B cell (primary cell): ENCODE measurements at regions not wholly inside any gene's neighbourhood (a gene's known extent, or its start where the extent isn't known, plus 50 kb on each side); places are given as distances from the start of the nearest gene placed in this dataset.

Source experiments
- CTCF ChIP-seq: fragments of 200-600 bp; IDR thresholded peaks from one replicate; pipeline ENCODE4 v1.8.0; 2022; ENCODE audit warnings: antibody characterized with exemption, mild to moderate bottlenecking
- EZH2 ChIP-seq: IDR thresholded peaks from 2 replicates; pipeline ENCODE4 v1.6.1; 2012; ENCODE audit warnings: borderline replicate concordance, low read depth, mild to moderate bottlenecking, moderate library complexity, low read length; ENCODE audit not compliant: insufficient read depth, poor library complexity, severe bottlenecking

DNA sequence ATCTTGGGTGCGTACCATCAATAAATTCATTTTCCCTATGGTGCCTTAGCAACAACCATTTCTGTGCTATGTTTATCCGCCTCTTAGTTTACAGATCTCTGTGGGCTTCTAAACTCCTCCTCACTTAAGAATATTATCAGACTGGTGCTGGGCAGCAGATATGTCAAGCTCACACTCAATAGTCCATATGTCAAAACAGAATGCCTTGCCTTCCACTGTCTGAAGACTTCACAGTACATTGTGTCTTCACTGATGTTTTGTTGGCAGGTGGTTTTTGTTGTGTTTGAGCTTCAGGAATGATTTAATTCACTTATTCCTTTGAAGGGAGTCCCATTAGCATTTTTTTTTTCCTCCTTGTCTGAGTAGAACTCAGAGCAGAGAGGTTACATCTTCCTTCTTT is 419.6 kb downstream of the DNAJB9 start:
- TF ChIP-seq CTCF (no peak), EZH2 (no peak)
